ENCODE measurements at regions not wholly inside any gene's neighbourhood (a gene's known extent, or its start where the extent isn't known, plus 50 kb on each side); places are given as distances from the start of the nearest gene placed in this dataset.

DNA sequence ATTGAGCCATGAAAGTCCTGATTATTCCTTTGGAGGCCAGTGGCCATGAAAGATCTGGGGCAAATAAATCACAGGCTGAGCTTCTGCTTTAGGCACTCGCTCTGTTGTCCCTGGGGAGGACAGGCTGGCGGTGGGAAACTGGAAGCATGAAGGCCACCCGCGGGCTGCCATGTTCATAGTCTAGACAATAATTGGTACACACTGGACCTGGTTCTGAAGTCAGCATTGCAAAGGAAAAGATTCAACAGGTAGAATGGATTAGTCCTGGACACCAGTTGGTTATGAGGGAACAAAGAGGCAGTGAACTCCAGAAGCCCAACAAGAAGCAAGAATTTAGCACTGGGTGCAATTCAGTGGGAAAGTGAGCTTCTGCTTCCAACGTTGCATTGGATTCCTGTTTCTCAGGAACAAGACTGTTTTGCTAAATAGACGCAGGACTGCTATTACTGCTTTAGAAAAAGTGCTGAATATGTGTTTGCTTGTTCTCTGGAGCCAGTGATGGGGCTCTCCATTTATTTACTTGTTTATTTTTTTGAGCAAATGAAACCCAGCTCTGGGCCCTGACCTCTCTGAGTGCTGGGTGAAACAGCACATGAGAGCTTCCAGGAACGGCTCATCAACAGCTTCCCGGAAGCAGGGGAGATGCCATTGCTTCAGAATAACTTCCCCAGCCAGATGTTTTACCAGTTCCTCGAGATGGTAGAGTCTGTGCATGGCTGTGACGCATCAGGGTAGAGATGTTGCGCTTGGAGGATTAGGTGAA, 336.4 kb downstream of the ZNF536 start:
- whole genome bisulfite sequencing, 2 donors: 81 to 83% methylated on average over 11 of the region's 11 CpGs
- no peak for DNase-seq (ENCODE audit: low spot score in 2 of 2)
- Histone ChIP-seq H3K9me3 (no peaks in the 10 kb centered on the region), H3K4me3 (no peak overlapping the region), H3K4me1 (no peaks in the 10 kb centered on the region), H3K27ac (no peak overlapping the region), H3K36me3 (no peaks in the 10 kb centered on the region), H3K27me3 (no peaks in the 10 kb centered on the region)
- TF ChIP-seq EP300 (IDR thresholded peaks at IDR 0.05) (no peak), POLR2A (IDR thresholded peaks at IDR 0.05) (no peak)
- TF ChIP-seq, protein P1, sequence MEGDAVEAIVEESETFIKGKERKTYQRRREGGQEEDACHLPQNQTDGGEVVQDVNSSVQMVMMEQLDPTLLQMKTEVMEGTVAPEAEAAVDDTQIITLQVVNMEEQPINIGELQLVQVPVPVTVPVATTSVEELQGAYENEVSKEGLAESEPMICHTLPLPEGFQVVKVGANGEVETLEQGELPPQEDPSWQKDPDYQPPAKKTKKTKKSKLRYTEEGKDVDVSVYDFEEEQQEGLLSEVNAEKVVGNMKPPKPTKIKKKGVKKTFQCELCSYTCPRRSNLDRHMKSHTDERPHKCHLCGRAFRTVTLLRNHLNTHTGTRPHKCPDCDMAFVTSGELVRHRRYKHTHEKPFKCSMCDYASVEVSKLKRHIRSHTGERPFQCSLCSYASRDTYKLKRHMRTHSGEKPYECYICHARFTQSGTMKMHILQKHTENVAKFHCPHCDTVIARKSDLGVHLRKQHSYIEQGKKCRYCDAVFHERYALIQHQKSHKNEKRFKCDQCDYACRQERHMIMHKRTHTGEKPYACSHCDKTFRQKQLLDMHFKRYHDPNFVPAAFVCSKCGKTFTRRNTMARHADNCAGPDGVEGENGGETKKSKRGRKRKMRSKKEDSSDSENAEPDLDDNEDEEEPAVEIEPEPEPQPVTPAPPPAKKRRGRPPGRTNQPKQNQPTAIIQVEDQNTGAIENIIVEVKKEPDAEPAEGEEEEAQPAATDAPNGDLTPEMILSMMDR (IDR thresholded peaks at IDR 0.05): no peak

DNA sequence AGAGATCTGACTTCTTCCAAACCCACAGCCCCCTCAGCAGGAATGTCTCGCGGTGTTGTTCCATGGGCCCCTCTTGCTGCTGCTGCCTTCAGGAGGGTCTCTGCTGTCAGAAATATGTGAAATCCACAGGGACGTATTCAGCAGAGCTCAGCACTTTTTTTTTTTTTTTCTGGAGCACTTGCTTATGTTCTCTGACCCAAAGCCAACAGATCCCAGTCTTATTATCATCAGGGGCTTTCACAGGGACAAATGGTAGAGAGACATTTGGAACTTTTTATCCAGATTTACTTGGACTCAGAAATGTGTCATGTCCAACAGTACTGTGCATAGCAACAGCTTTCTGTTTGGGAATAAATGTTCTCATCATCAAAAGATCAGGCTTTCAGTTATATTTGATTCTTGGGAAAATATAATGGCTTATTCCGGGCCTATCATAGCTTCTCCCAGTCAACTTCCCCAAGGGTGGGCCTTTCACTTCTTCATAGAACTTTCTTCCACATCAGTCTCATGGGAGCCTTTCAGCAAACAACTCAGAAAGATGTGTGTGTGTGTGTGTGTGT, 332.7 kb downstream of the ZNF536 start:
- Histone ChIP-seq H3K4me3 (no peak overlapping the region), H3K36me3 (no peaks in the 10 kb centered on the region), H3K4me1 (no peaks in the 10 kb centered on the region), H3K9me3 (no peaks in the 10 kb centered on the region), H3K27ac (no peak overlapping the region), H3K27me3 (no peaks in the 10 kb centered on the region)
- no peak for DNase-seq (ENCODE audit: low spot score in 2 of 2)
- TF ChIP-seq, protein P1 (IDR thresholded peaks at IDR 0.05): no peak
- no peak for TF ChIP-seq POLR2A (IDR thresholded peaks at IDR 0.05)
- no peak for TF ChIP-seq EP300 (IDR thresholded peaks at IDR 0.05)
- WGBS, 2 donors: 82 to 90% methylated on average over 4 of the region's 4 CpGs

DNA sequence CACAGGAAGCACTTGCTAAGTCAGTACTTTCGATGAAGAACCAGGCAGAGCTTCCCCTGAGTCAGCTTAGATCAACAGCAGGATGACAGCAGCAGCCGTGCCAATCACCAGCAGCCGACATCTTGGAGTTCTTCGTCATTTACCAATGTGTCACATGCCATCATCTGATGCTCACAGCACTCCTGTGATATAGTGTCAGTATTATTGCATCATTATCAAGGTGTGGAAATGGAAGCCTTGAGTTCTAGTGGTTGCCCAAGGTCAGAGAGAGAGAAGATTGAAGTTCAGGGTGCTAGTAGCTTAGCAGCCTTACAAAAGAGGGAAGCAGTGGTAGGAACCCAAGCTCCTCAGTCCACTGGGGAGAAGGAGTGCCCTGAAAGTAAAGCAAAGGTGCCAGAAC, 331.5 kb downstream of the ZNF536 start:
- no peaks in the 10 kb centered on the region for H3K4me1 ChIP-seq
- H3K36me3 ChIP-seq: no peaks in the 10 kb centered on the region
- H3K27ac ChIP-seq: no peak overlapping the region
- 91 to 93% methylated on average over 4 of the region's 4 CpGs for WGBS, 2 donors
- H3K4me3 ChIP-seq: no peak overlapping the region
- no peaks in the 10 kb centered on the region for H3K9me3 ChIP-seq
- DNase-seq (ENCODE audit: low spot score in 2 of 2): no peak
- TF ChIP-seq POLR2A (IDR thresholded peaks at IDR 0.05) (no peak), EP300 (IDR thresholded peaks at IDR 0.05) (no peak)
- TF ChIP-seq, protein P1 (IDR thresholded peaks at IDR 0.05): no peak
- no peaks in the 10 kb centered on the region for H3K27me3 ChIP-seq

DNA sequence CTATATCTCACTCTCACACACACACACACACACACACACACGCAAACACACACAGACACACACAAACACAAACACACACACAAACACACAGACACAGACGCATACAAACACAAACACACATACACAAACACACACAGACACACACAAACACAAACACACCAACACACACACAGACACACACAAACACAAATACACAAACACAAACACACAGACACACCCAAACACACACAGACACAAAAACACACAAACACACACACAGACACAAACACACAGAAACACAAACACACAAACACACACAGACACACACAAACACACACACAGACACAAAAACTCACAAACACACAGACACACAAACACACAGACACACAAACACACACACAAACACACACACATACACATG, 329.0 kb downstream of the ZNF536 start:
- H3K4me1 ChIP-seq: peaks cover 0 to 3% (median 0%) of the 10 kb centered on the region in 4 donors
- no peak overlapping the region for H3K27ac ChIP-seq
- H3K4me3 ChIP-seq: no peak overlapping the region
- TF ChIP-seq EP300 (IDR thresholded peaks at IDR 0.05): no peak
- TF ChIP-seq, protein P1 (IDR thresholded peaks at IDR 0.05): no peak
- no peak for TF ChIP-seq POLR2A (IDR thresholded peaks at IDR 0.05)
- WGBS, 2 donors: 89 to 98% methylated on average over 2 of the region's 2 CpGs
- H3K36me3 ChIP-seq: no peaks in the 10 kb centered on the region
- H3K27me3 ChIP-seq: no peaks in the 10 kb centered on the region
- DNase-seq (ENCODE audit: low spot score in 2 of 2): no peak
- no peaks in the 10 kb centered on the region for H3K9me3 ChIP-seq

DNA sequence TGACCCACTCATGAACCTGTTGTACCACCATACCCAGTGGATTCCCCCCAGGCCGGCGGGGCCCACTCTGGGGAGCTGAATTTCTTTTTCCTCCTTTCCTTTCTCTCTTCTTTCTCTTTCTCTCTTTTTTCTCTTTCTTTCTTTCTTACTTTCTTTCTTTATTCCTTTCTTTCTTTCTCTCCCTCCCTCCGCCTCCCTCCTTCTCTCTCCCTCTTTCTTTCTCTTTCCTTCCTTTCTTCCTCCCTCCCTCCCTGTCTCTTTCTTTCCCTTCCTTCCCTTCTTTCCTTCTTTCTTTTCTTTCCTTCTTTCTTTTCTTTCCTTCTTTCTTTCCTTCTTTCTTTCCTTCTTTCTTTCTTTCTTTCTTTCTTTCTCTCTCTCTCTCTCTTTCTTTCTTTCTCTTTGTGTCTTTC, 327.7 kb downstream of the ZNF536 start:
- Histone ChIP-seq H3K27ac (no peak overlapping the region), H3K27me3 (no peaks in the 10 kb centered on the region), H3K9me3 (no peaks in the 10 kb centered on the region), H3K36me3 (no peaks in the 10 kb centered on the region), H3K4me3 (no peak overlapping the region), H3K4me1 (peaks cover 0 to 11% (median 0%) of the 10 kb centered on the region in 4 donors)
- TF ChIP-seq EP300 (IDR thresholded peaks at IDR 0.05) (no peak), POLR2A (IDR thresholded peaks at IDR 0.05) (no peak)
- TF ChIP-seq, protein P1 (IDR thresholded peaks at IDR 0.05): no peak
- 95 to 96% methylated on average over 3 of the region's 3 CpGs for WGBS, 2 donors
- DNase-seq (ENCODE audit: low spot score in 2 of 2): no peak

Measured in tibial nerve (tissue), 4 donors.